NCI-H1694 (cell line): ENCODE measurements at regions not wholly inside any gene's neighbourhood (a gene's known extent, or its start where the extent isn't known, plus 50 kb on each side); places are given as distances from the start of the nearest gene placed in this dataset.
"Not testable (repeated sequence)": the region's sequence is repeated elsewhere in the genome, so short reads cannot be mapped to it uniquely, and the experiment has no call there.

Experiments used
- DNase-seq: peaks from one replicate; lab custom pipeline; 2025; lab: John Stamatoyannopoulos, UW

GRCh38 chr1:199448646-199449045 is 578.9 kb upstream of the NR5A2 start:
- no peak for DNase-seq

- no peak for DNase-seq
Observed at GRCh38 chr1:199449221-199449620, 578.3 kb upstream of the NR5A2 start.

GRCh38 chr1:199449681-199450080 is 577.8 kb upstream of the NR5A2 start:
- DNase-seq = no peak

GRCh38 chr1:199452627-199453026 is 574.9 kb upstream of the NR5A2 start:
- no peak for DNase-seq

- DNase-seq = no peak
Observed at GRCh38 chr1:199453723-199454122, 573.8 kb upstream of the NR5A2 start.

GRCh38 chr1:199460933-199461332 is 566.6 kb upstream of the NR5A2 start:
- DNase-seq = no peak

GRCh38 chr1:199463521-199464127 is 563.9 kb upstream of the NR5A2 start:
- DNase-seq = peak; percentile 7

- DNase-seq = no peak
Observed at GRCh38 chr1:199466961-199467360, 560.5 kb upstream of the NR5A2 start.

GRCh38 chr1:199472018-199472417 is 555.5 kb upstream of the NR5A2 start:
- no peak for DNase-seq

- DNase-seq = no peak
Observed at GRCh38 chr1:199472978-199473377, 554.5 kb upstream of the NR5A2 start.

GRCh38 chr1:199474738-199475137 is 552.8 kb upstream of the NR5A2 start:
- DNase-seq = no peak

- no peak for DNase-seq
Observed at GRCh38 chr1:199482426-199482825, 545.1 kb upstream of the NR5A2 start.

GRCh38 chr1:199489594-199489993 is 537.9 kb upstream of the NR5A2 start:
- no peak for DNase-seq

GRCh38 chr1:199490769-199491527 is 536.6 kb upstream of the NR5A2 start:
- no peak for DNase-seq

GRCh38 chr1:199495432-199495831 is 532.1 kb upstream of the NR5A2 start:
- no peak for DNase-seq

- not testable (repeated sequence) for DNase-seq
Observed at GRCh38 chr1:199498802-199499201, 528.7 kb upstream of the NR5A2 start.

GRCh38 chr1:199508072-199508471 is 519.4 kb upstream of the NR5A2 start:
- no peak for DNase-seq

- no peak for DNase-seq
Observed at GRCh38 chr1:199508653-199509052, 518.9 kb upstream of the NR5A2 start.

- no peak for DNase-seq
Observed at GRCh38 chr1:199509456-199509855, 518.1 kb upstream of the NR5A2 start.

GRCh38 chr1:199510314-199510713 is 517.2 kb upstream of the NR5A2 start:
- no peak for DNase-seq

- no peak for DNase-seq
Observed at GRCh38 chr1:199512037-199512710, 515.3 kb upstream of the NR5A2 start.

GRCh38 chr1:199515261-199515660 is 512.2 kb upstream of the NR5A2 start:
- no peak for DNase-seq

- DNase-seq = no peak
Observed at GRCh38 chr1:199522338-199522737, 505.2 kb upstream of the NR5A2 start.
